Upper lobe of left lung (tissue), 4 donors: ENCODE measurements at regions not wholly inside any gene's neighbourhood (a gene's known extent, or its start where the extent isn't known, plus 50 kb on each side); places are given as distances from the start of the nearest gene placed in this dataset.

Source experiments
- CTCF ChIP-seq, 6 experiments: fragments of 450-650 bp in 4 of 6; fragments of 200-600 bp in 2 of 6; sonication (generic) in 2 of 6; IDR thresholded peaks; one replicate each; pipeline ENCODE4 v1.5.1; 2016 to 2019; ENCODE audit warnings: antibody characterized with exemption in 6 of 6
- EP300 ChIP-seq, 4 donors: sonication (generic); formaldehyde crosslinking; IDR thresholded peaks; one replicate each; pipeline ENCODE4 v1.5.1; 2017; ENCODE audit warnings: antibody characterized with exemption in 4 of 4, control low read depth in 2 of 4
- POLR2A ChIP-seq, 4 donors: fragments of 450-650 bp; IDR thresholded peaks; one replicate each; pipeline ENCODE4 v1.5.1; 2016 to 2017; ENCODE audit warnings: antibody characterized with exemption in 4 of 4, mild to moderate bottlenecking in 2 of 4
- POLR2AphosphoS5 ChIP-seq, 2 donors: sonication (generic); formaldehyde crosslinking; IDR thresholded peaks; one replicate each; pipeline ENCODE4 v1.5.1; 2017; ENCODE audit warnings: antibody characterized with exemption in 2 of 2

DNA sequence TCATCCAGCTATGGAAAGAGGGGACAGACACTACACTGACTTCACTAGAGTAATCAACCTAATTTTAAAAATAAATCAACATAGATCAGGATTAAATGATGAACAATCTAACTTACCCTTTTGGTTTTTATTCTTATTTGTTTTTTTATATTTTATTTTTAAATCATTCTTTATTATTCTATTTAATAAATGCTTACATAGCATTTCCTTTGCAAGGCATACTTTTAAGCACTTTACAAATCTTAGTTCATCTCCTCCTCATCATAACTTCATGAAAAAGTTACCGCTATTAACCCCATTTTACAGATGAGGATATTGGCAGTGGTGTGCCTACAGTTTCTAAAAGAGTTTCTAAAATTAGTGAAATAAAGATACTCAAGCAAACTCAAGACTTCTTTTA, 380.6 kb downstream of the TBC1D4 start:
- no peak for TF ChIP-seq EP300 (IDR thresholded peaks at IDR 0.05)
- no peak for TF ChIP-seq CTCF (IDR thresholded peaks at IDR 0.05)
- no peak for TF ChIP-seq POLR2A (IDR thresholded peaks at IDR 0.05)
- no peak for TF ChIP-seq POLR2AphosphoS5 (IDR thresholded peaks at IDR 0.05)
